ENCODE measurements at regions not wholly inside any gene's neighbourhood (a gene's known extent, or its start where the extent isn't known, plus 50 kb on each side); places are given as distances from the start of the nearest gene placed in this dataset.

- DNase-seq (ENCODE audit: low spot score), result no peak
These were observed 99.0 kb upstream of the KAZN start for GRCh38 chr1:14499312-14500040.

GRCh38 chr1:14500041-14500440 is 98.4 kb upstream of the KAZN start:
- DNase-seq (ENCODE audit: low spot score), result no peak

DNA sequence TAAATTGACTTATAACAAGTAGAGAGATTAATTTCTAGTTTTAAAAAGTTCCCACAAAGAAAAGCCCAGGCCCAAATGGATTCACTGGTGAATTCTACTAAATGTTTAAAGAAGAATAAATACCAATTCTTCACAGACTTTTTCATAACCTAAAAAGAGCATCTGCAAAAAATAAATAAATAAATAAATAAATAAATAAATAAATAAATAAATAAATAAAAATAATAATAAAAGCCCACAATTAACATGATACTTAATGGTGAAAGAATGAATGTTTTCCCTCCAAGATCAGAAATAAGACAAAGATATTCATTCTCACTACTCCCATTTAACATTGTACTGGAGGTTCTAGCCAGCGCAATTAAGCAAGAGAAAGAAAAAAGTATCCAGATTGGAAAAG is 97.6 kb upstream of the KAZN start:
- no peak for DNase-seq (ENCODE audit: low spot score)

DNA sequence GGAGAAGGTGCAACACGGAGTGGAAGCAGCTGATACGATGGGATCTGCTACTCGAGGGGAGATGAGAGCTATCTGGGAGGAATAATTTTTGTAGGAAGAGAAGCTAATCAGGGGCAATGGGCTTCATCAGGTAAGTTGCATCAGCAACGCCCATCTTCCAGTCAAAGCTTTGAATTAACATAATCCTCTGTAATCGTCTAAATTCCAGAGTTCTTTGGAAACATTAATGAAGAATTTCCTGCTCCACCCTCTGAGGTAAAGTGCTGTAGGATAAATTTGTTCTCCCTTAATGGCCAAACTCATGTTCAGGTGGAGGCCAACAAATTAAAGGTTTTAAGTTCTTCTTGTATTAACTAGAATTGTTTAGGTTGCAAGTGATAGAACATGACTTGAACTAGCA is 94.0 kb upstream of the KAZN start:
- no peak for DNase-seq (ENCODE audit: low spot score)

GRCh38 chr1:14506471-14507255 is 91.8 kb upstream of the KAZN start:
- DNase-seq (ENCODE audit: low spot score), result no peak

- no peak for DNase-seq (ENCODE audit: low spot score)
These were observed 91.2 kb upstream of the KAZN start for GRCh38 chr1:14507262-14507661.

DNA sequence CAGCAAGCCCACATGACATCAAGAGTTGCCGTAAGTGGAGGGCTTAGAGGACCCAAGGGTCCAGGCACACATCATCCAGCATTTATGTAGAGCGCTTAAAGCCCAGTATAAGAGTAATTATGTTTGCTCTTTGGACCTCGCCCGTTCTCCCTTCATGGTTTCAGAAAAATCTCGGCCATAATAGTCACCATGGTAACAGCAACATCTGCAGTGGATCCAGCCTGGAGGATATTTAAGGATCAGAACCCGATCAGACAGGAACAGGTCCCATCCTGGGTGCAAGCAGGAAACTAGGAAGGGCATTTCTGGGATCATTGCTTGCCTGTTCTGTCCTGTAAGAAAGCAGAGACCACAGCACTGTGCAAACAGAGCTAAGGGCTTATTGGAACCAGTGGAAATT is 89.9 kb upstream of the KAZN start:
- DNase-seq (ENCODE audit: low spot score), result no peak

DNA sequence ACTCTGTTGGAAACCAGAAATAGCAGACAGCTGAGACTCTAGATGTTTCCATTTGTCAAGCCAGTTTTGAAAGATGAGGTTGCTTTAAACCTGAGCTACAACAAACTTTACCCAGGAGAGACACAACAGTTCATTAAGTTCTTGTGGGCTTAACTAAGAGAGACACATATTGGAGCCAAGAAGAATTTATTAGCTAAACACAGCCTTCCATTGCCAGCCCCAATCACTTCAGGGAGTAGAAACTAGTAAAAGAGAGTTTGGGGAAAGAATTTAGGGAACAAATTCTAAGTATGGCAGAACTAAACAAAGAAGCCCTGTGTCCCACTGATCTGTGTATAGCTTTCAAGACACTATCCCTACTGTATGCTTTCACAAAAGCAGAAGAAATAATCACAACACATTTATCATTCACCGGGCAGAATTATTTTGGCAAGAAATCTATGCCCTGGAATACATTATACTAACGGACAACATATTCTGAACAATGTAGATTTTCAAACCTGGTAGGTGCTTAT is 87.3 kb upstream of the KAZN start:
- no peak for DNase-seq (ENCODE audit: low spot score)

- no peak for DNase-seq (ENCODE audit: low spot score)
These were observed 86.5 kb upstream of the KAZN start for GRCh38 chr1:14511796-14512585.

DNA sequence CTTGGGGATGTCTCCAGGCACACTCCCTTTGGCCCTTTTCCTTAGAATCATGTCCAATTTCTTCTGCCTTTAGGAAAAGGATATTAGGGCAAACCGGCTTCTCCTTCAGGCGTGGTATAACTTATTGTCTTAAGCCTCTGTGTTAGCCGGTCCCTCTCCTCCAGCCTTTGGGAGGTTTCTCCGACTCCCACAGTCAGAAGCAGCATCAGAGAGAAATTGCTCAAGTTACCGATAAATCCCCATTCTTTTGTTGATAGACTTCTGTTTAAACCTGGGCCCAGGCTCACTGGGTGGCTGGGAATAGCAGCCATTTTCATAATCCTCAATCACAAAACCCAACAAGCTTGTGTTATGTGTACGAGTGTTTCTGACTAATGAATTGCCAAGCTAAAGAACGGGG is 85.4 kb upstream of the KAZN start:
- DNase-seq (ENCODE audit: low spot score), result no peak

- DNase-seq (ENCODE audit: low spot score), result no peak
These were observed 83.7 kb upstream of the KAZN start for GRCh38 chr1:14514739-14515138.

DNA sequence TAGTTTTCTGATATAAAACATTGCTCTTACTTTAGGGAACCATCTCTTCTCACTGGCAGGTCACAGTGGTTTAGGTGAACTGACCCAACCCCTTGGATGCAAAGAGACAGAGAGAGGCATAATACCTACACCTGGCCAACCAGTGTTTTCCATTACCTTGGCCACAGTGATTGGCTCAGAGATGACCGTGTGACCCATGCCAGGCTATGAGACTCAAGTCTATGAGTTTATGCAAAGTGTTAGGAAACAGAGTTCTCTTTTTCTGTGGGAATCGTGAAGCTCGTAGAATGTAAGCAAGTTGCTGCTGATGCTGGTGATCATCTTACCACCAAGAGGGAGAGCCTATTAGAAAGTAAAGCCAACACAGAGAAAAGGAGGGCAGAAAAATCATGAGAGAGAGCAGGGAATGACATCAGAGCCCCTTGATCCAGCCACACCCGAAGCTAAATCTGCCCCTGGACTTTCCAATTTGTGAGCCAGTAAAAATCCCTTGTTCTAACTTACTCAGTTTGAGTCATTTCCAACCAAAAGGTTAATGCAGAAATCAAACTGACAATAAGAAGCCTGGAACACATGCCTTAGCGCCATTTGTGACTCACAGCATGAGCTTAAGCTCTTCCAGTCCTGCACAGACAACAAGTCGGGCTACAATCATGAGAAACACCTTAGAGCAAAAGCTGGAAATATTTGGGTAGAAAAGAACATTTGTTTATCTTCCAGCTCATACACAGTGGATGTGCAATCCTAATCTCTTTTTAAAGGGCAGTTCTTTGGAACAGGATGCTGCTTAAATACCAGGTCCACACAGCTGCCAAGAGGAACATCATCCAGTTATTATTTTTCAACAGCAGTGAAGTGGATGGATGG is 81.3 kb upstream of the KAZN start:
- DNase-seq (ENCODE audit: low spot score), result no peak

DNA sequence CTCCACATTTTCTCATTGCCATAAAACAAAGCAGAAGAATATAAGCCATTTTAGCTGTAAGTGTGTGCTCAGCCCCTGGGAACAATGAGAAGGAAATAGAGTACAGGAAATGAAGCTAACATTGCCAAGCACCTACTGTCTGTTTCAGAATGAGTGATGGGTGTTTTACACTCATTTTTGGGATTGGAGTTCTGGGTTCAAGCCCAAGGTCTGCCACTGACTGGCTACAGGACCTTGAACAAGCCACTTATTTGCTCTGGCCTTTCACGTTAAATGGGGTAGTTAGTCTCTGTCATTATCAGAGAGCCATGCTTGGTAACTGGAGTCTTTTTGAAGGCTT is 80.7 kb upstream of the KAZN start:
- DNase-seq (ENCODE audit: low spot score), result no peak

GRCh38 chr1:14519976-14520375 is 78.5 kb upstream of the KAZN start:
- no peak for DNase-seq (ENCODE audit: low spot score)

GRCh38 chr1:14520514-14521163 is 77.8 kb upstream of the KAZN start:
- no peak for DNase-seq (ENCODE audit: low spot score)

DNA sequence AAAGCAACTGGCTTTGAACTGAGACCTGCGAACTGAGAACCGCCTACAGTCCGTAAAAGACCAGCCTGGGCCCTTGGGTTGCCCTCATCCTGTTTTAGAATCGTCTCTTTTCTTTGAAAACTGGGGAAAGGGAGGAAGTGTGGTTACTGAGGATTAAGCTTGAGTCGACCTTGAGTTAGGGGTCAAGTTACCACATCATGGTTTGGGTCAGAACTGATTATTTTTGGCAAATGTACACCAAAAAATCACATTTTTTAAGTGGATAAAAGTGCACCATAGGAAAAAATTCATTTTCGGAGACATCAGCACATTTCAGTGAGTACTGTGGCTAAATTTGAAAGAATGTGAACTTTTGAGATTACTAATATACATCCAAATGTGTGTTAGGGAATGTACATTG is 76.9 kb upstream of the KAZN start:
- no peak for DNase-seq (ENCODE audit: low spot score)

- no peak for DNase-seq (ENCODE audit: low spot score)
These were observed 76.2 kb upstream of the KAZN start for GRCh38 chr1:14522077-14522925.

DNA sequence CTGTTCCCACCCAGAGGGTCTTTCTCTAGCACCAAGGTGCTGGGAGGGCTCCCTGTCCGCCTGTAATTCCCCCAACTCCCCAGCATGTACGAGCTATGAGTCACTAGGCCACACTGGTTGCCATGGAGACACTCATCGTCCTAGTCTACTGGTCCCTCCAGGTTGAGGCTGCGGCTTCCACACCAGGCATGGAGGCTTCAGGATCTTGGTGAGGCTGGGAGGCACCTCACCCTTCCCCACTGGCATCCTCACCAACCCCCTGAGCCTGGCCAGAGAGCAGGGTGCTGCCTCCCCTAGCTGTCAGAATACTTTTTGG is 75.6 kb upstream of the KAZN start:
- no peak for DNase-seq (ENCODE audit: low spot score)

DNA sequence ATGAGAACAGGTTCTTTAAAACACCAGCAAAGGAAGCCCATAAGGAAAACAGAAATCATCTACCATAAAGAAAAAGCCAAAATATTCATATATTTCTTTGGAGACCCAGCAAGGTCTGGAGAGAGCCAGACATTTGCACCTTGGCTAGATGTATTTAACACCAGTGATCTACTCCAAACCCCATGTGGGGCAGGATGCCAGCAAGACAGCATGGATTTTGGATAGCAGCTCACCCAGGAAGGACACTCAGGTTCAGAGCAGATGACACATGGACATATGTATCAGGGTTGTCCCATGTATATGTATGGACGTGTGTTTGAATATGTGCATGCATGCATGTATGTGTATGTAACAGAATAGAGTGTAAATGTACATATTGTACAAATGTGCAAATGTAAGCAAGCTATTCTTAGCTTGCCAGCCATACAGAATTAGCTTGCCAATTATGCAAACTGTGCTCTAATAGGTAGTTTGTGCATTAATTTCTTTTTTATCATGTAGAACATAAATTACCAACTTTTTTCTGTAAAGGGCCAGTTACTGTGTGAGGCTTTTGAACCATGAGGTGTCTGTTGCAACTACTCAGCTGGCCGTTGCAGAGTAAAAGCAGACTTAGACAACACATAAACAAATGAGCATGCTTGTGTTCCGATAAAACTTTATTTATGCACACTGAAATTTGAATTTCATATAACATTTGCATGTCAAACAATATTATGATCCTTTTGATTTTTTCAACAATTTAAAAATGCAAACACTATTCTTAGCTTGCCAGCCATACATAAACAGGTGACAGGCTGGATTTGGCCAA is 73.5 kb upstream of the KAZN start:
- no peak for DNase-seq (ENCODE audit: low spot score)

DNA sequence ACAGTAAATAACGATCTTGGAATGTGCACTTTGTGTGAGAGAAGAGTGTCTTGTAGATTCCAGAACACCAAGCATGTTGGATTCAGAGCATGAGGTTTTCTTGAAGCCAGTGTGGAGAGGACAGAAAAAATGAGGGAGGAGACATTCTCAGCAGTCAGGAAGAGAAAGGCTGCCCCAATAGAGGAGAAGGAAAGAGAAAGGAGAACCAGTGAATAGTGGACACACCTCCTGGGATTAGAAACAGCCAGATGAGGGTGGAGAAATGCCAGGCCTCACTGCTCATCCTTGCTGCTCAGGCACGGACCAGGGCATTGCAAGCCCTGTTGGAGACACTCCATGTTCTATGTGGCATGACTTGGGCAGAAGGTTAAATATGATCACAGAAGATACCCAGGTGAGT is 69.0 kb upstream of the KAZN start:
- DNase-seq (ENCODE audit: low spot score), result no peak
